CD4-positive, alpha-beta memory T cell (primary cell): ENCODE measurements at regions not wholly inside any gene's neighbourhood (a gene's known extent, or its start where the extent isn't known, plus 50 kb on each side); places are given as distances from the start of the nearest gene placed in this dataset.
"Not testable (repeated sequence)": the region's sequence is repeated elsewhere in the genome, so short reads cannot be mapped to it uniquely, and the experiment has no call there.

ENCODE experiments used
- CTCF ChIA-PET: fragments of 350-600 bp; sonication (Branson Sonifier 250); formaldehyde crosslinking; loops from one replicate; lab custom pipeline; 2021; ENCODE audit warnings: inconsistent platforms; ENCODE audit not compliant: partially characterized antibody; lab: Charles Lee
- POLR2A ChIA-PET: fragments of 350-600 bp; sonication (Branson Sonifier 250); formaldehyde crosslinking; loops from one replicate; lab custom pipeline; 2021; ENCODE audit not compliant: partially characterized antibody; lab: Charles Lee
- DNase-seq, 5 donors: peaks; one replicate each; pipeline versions ENCODE4 v3.0.0 to v3.0.0-alpha.2; 2020 to 2022; ENCODE audit warnings: mixed read lengths in 1 of 5
- H3K27ac ChIP-seq: one replicate; pipeline ENCODE4 v1.7.0; 2013; ENCODE audit warnings: low read depth, low read length
- H3K27me3 ChIP-seq: 2 replicates; pipeline ENCODE4 v1.7.0; 2013; ENCODE audit warnings: mild to moderate bottlenecking, low read length, moderate library complexity; ENCODE audit not compliant: insufficient read depth
- H3K36me3 ChIP-seq: 2 replicates; pipeline ENCODE4 v1.7.0; 2013; ENCODE audit warnings: mild to moderate bottlenecking, low read length, moderate library complexity; ENCODE audit not compliant: insufficient read depth
- H3K4me1 ChIP-seq: 2 replicates; pipeline ENCODE4 v1.7.0; 2013; ENCODE audit warnings: mild to moderate bottlenecking, low read length, moderate library complexity; ENCODE audit not compliant: insufficient read depth
- H3K4me3 ChIP-seq, 2 donors: one replicate each; pipeline ENCODE4 v1.7.0; 2013; ENCODE audit warnings: low read length in 2 of 2, mild to moderate bottlenecking in 1 of 2
- H3K9me3 ChIP-seq, 2 donors: one replicate each; pipeline ENCODE4 v1.7.0; 2013; ENCODE audit warnings: low read length in 2 of 2, control low read depth in 1 of 2; ENCODE audit not compliant: control insufficient read depth in 1 of 2
- H3K27ac Mint-ChIP-seq, 7 donors: one replicate each; pipeline ENCODE4 v1.8.0; 2020 to 2021; ENCODE audit warnings: mixed read lengths in 7 of 7, mild to moderate bottlenecking in 6 of 7, inconsistent platforms in 3 of 7, moderate library complexity in 3 of 7
- H3K27me3 Mint-ChIP-seq, 2 donors: one replicate each; pipeline ENCODE4 v1.8.0; 2020 to 2021; ENCODE audit warnings: mixed read lengths in 2 of 2
- H3K36me3 Mint-ChIP-seq, 2 donors: one replicate each; pipeline ENCODE4 v1.8.0; 2020 to 2021; ENCODE audit warnings: mixed read lengths in 2 of 2, inconsistent platforms in 1 of 2, mild to moderate bottlenecking in 1 of 2
- H3K4me1 Mint-ChIP-seq, 4 donors: one replicate each; pipeline ENCODE4 v1.8.0; 2020 to 2021; ENCODE audit warnings: mixed read lengths in 4 of 4, mild to moderate bottlenecking in 1 of 4
- H3K4me3 Mint-ChIP-seq, 8 donors: one replicate each; pipeline ENCODE4 v1.8.0; 2020 to 2021; ENCODE audit warnings: mixed read lengths in 8 of 8, mild to moderate bottlenecking in 7 of 8, moderate library complexity in 6 of 8, inconsistent platforms in 3 of 8
- H3K9me3 Mint-ChIP-seq, 8 donors: one replicate each; pipeline ENCODE4 v1.8.0; 2020 to 2021; ENCODE audit warnings: mixed read lengths in 8 of 8, mild to moderate bottlenecking in 5 of 8, inconsistent platforms in 3 of 8, moderate library complexity in 1 of 8
- intact Hi-C: fragments of 100-400 bp; cut with micrococcal nuclease; formaldehyde crosslinking; loops from one replicate; pipeline ENCODE4 v1.15.1; 2023

- no peak overlapping the region for H3K27ac ChIP-seq
- Mint-ChIP-seq H3K4me3 (no peak overlapping the region), H3K36me3 (no peaks in the 10 kb centered on the region), H3K27ac (no peak overlapping the region), H3K9me3 (peaks cover 0 to 10% (median 4%) of the 10 kb centered on the region in 8 donors), H3K27me3 (no peaks in the 10 kb centered on the region), H3K4me1 (no peaks in the 10 kb centered on the region)
- no peak for DNase-seq
- H3K27me3 ChIP-seq, result no peaks in the 10 kb centered on the region
- intact Hi-C loops, result no loop called here
- CTCF ChIA-PET, result no interaction called here
- no peaks in the 10 kb centered on the region for H3K4me1 ChIP-seq
- peaks cover 0 to 5% of the 10 kb centered on the region in 2 donors for H3K9me3 ChIP-seq
- H3K36me3 ChIP-seq, result no peaks in the 10 kb centered on the region
- POLR2A ChIA-PET, result no interaction called here
- no peak overlapping the region for H3K4me3 ChIP-seq
Observed at GRCh38 chr5:3451961-3452360, 143.7 kb upstream of the IRX1 start.

GRCh38 chr5:3449481-3449880, 146.2 kb upstream of the IRX1 start:
- no peaks in the 10 kb centered on the region for H3K4me1 Mint-ChIP-seq
- no peak overlapping the region for H3K4me3 Mint-ChIP-seq
- intact Hi-C loops, result no loop called here
- H3K4me1 ChIP-seq, result no peaks in the 10 kb centered on the region
- no peaks in the 10 kb centered on the region for H3K36me3 Mint-ChIP-seq
- H3K9me3 ChIP-seq, result peaks cover 0 to 5% of the 10 kb centered on the region in 2 donors
- no peak overlapping the region for H3K27ac ChIP-seq
- H3K27me3 Mint-ChIP-seq, result no peaks in the 10 kb centered on the region
- no peak for DNase-seq
- no peaks in the 10 kb centered on the region for H3K36me3 ChIP-seq
- ChIA-PET CTCF (no interaction called here), POLR2A (no interaction called here)
- no peak overlapping the region for H3K4me3 ChIP-seq
- no peaks in the 10 kb centered on the region for H3K27me3 ChIP-seq
- H3K9me3 Mint-ChIP-seq, result peaks cover 0 to 10% (median under 1%) of the 10 kb centered on the region in 8 donors
- H3K27ac Mint-ChIP-seq, result no peak overlapping the region

GRCh38 chr5:3446410-3446809, 149.2 kb upstream of the IRX1 start:
- Mint-ChIP-seq H3K27ac (no peak overlapping the region), H3K4me1 (no peaks in the 10 kb centered on the region), H3K4me3 (no peak overlapping the region), H3K36me3 (no peaks in the 10 kb centered on the region), H3K27me3 (no peaks in the 10 kb centered on the region), H3K9me3 (peaks cover 0 to 9% (median under 1%) of the 10 kb centered on the region in 8 donors)
- Histone ChIP-seq H3K27me3 (no peaks in the 10 kb centered on the region), H3K36me3 (no peaks in the 10 kb centered on the region), H3K27ac (no peak overlapping the region), H3K9me3 (peaks cover 0 to 5% of the 10 kb centered on the region in 2 donors), H3K4me1 (no peaks in the 10 kb centered on the region), H3K4me3 (no peak overlapping the region)
- ChIA-PET POLR2A (no interaction called here), CTCF (no interaction called here)
- intact Hi-C loops, result no loop called here
- no peak for DNase-seq

- H3K4me1 ChIP-seq, H3K4me3 ChIP-seq, CTCF ChIA-PET, H3K27ac ChIP-seq, H3K9me3 ChIP-seq, POLR2A ChIA-PET, H3K36me3 Mint-ChIP-seq, intact Hi-C loops, H3K27me3 Mint-ChIP-seq, H3K27ac Mint-ChIP-seq, H3K4me1 Mint-ChIP-seq, H3K9me3 Mint-ChIP-seq, H3K36me3 ChIP-seq, H3K4me3 Mint-ChIP-seq, DNase-seq, H3K27me3 ChIP-seq: not testable (repeated sequence)
Observed at GRCh38 chr5:3445517-3445916, 150.1 kb upstream of the IRX1 start.

- H3K4me1 Mint-ChIP-seq, result no peaks in the 10 kb centered on the region
- intact Hi-C loops, result no loop called here
- DNase-seq, result no peak
- Histone ChIP-seq H3K36me3 (no peaks in the 10 kb centered on the region), H3K4me1 (no peaks in the 10 kb centered on the region), H3K4me3 (no peak overlapping the region), H3K27me3 (no peaks in the 10 kb centered on the region), H3K27ac (no peak overlapping the region), H3K9me3 (no peaks in the 10 kb centered on the region)
- H3K36me3 Mint-ChIP-seq, result no peaks in the 10 kb centered on the region
- ChIA-PET CTCF (no interaction called here), POLR2A (no interaction called here)
- H3K4me3 Mint-ChIP-seq, result no peak overlapping the region
- H3K27ac Mint-ChIP-seq, result no peak overlapping the region
- H3K27me3 Mint-ChIP-seq, result no peaks in the 10 kb centered on the region
- H3K9me3 Mint-ChIP-seq, result peaks cover 0 to 14% (median 0%) of the 10 kb centered on the region in 8 donors
Observed at GRCh38 chr5:3432135-3432534, 163.5 kb upstream of the IRX1 start.

- H3K4me3 ChIP-seq, result no peak overlapping the region
- Mint-ChIP-seq H3K36me3 (no peaks in the 10 kb centered on the region), H3K27ac (no peak overlapping the region), H3K4me1 (no peaks in the 10 kb centered on the region), H3K27me3 (no peaks in the 10 kb centered on the region), H3K9me3 (peaks cover 0 to 9% (median 0%) of the 10 kb centered on the region in 8 donors), H3K4me3 (no peak overlapping the region)
- H3K27ac ChIP-seq, result no peak overlapping the region
- ChIA-PET CTCF (no interaction called here), POLR2A (no interaction called here)
- intact Hi-C loops, result no loop called here
- H3K4me1 ChIP-seq, result no peaks in the 10 kb centered on the region
- DNase-seq, result no peak
- no peaks in the 10 kb centered on the region for H3K9me3 ChIP-seq
- no peaks in the 10 kb centered on the region for H3K36me3 ChIP-seq
- H3K27me3 ChIP-seq, result no peaks in the 10 kb centered on the region
Observed at GRCh38 chr5:3430691-3431090, 164.9 kb upstream of the IRX1 start.

- intact Hi-C loops, result no loop called here
- Histone ChIP-seq H3K27ac (no peak overlapping the region), H3K4me3 (no peak overlapping the region), H3K36me3 (no peaks in the 10 kb centered on the region), H3K9me3 (no peaks in the 10 kb centered on the region), H3K27me3 (no peaks in the 10 kb centered on the region), H3K4me1 (no peaks in the 10 kb centered on the region)
- Mint-ChIP-seq H3K27me3 (no peaks in the 10 kb centered on the region), H3K36me3 (no peaks in the 10 kb centered on the region), H3K27ac (no peak overlapping the region), H3K4me3 (no peak overlapping the region), H3K9me3 (peaks cover 0 to 9% (median 0%) of the 10 kb centered on the region in 8 donors), H3K4me1 (no peaks in the 10 kb centered on the region)
- DNase-seq, result no peak
- ChIA-PET CTCF (no interaction called here), POLR2A (no interaction called here)
Observed at GRCh38 chr5:3429962-3430361, 165.7 kb upstream of the IRX1 start.

- CTCF ChIA-PET, result no interaction called here
Observed at GRCh38 chr5:3428334-3428733, 167.3 kb upstream of the IRX1 start.

More at GRCh38 chr5:3428334-3428733, 167.3 kb upstream of the IRX1 start:
- POLR2A ChIA-PET, result no interaction called here
- Mint-ChIP-seq H3K4me1 (no peaks in the 10 kb centered on the region), H3K9me3 (peaks cover 0 to 8% (median 0%) of the 10 kb centered on the region in 8 donors), H3K27ac (no peak overlapping the region), H3K36me3 (no peaks in the 10 kb centered on the region), H3K27me3 (no peaks in the 10 kb centered on the region), H3K4me3 (no peak overlapping the region)
- DNase-seq, result no peak
- H3K9me3 ChIP-seq, result no peaks in the 10 kb centered on the region
- no peak overlapping the region for H3K27ac ChIP-seq
- intact Hi-C loops, result no loop called here
- H3K27me3 ChIP-seq, result no peaks in the 10 kb centered on the region
- H3K4me3 ChIP-seq, result no peak overlapping the region
- H3K36me3 ChIP-seq, result no peaks in the 10 kb centered on the region
- H3K4me1 ChIP-seq, result no peaks in the 10 kb centered on the region
